ENCODE measurements at regions not wholly inside any gene's neighbourhood (a gene's known extent, or its start where the extent isn't known, plus 50 kb on each side); places are given as distances from the start of the nearest gene placed in this dataset.

DNA sequence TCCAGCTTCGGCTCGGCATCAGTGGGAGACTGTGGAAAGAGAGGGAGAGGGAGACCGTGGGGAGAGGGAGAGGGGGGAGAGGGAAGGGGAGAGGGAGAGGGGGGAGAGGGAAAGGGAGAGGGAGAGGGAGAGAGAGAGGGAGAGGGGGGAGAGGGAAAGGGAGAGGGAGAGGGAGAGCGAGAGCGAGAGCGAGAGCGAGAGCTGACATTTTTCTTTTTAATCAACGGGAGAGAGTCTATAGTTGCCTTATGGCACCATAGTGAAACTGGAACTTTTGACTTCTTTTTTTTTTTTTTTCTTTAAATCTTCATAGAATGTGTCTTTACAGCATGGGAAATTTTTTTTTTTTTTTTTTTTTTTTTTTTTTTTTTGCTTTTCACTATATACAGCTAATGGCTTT, 94.7 kb upstream of the NUDT6 start:
- no peak for TF ChIP-seq EZH2phosphoT487 (IDR thresholded peaks at IDR 0.05; ENCODE audit: borderline replicate concordance, low read length)
- no peak for TF ChIP-seq CTCF (IDR thresholded peaks at IDR 0.05; ENCODE audit: low read depth, low read length, poor library complexity, severe bottlenecking)
